PC-9 (cell line): ENCODE measurements at regions not wholly inside any gene's neighbourhood (a gene's known extent, or its start where the extent isn't known, plus 50 kb on each side); places are given as distances from the start of the nearest gene placed in this dataset.

Source experiments
- BruUV-seq: library from RNA; stranded (reverse); fragments of 400-500 nt; replicated peaks from 2 replicates; lab custom pipeline; 2021; lab: Mats Ljungman, UMichigan
- CTCF ChIA-PET: fragments of 300-600 bp; sonication (Branson Sonifier 250); formaldehyde crosslinking; loops from one replicate; lab custom pipeline; 2022; ENCODE audit warnings: antibody characterized with exemption; lab: Charles Lee
- POLR2A ChIA-PET: fragments of 300-600 bp; sonication (Branson Sonifier 250); formaldehyde crosslinking; loops from one replicate; lab custom pipeline; 2022; ENCODE audit warnings: antibody characterized with exemption; ENCODE audit not compliant: unreplicated experiment; lab: Charles Lee
- DNase-seq, 2 experiments: peaks; one replicate each; pipeline versions ENCODE4 v3.0.0 to v3.0.0-alpha.2; 2015 to 2022; ENCODE audit warnings: mixed read lengths in 1 of 2
- H2AFZ ChIP-seq: fragments of 200-600 bp; sonication (generic); 2 replicates; pipeline ENCODE4 v1.8.1; 2017; ENCODE audit warnings: antibody characterized with exemption
- H3F3A ChIP-seq: fragments of 200-600 bp; sonication (generic); 2 replicates; pipeline ENCODE4 v1.8.1; 2017; ENCODE audit warnings: antibody characterized with exemption, mild to moderate bottlenecking, low read depth; ENCODE audit not compliant: insufficient read depth
- H3K27ac ChIP-seq: fragments of 200-600 bp; sonication (generic); 2 replicates; pipeline ENCODE4 v1.6.1; 2016; ENCODE audit warnings: mixed run types
- H3K27me3 ChIP-seq: fragments of 200-600 bp; sonication (generic); 2 replicates; pipeline ENCODE4 v1.6.1; 2016; ENCODE audit warnings: low read depth, mixed run types; ENCODE audit not compliant: insufficient read depth
- H3K36me3 ChIP-seq: fragments of 200-600 bp; sonication (generic); 2 replicates; pipeline ENCODE4 v1.6.1; 2016; ENCODE audit warnings: low read depth, mixed run types
- H3K4me1 ChIP-seq: fragments of 200-600 bp; sonication (generic); replicated peaks from 2 replicates; pipeline ENCODE4 v1.6.1; 2016; ENCODE audit warnings: mixed run types; ENCODE audit not compliant: insufficient read depth
- H3K4me2 ChIP-seq: fragments of 200-600 bp; sonication (generic); 2 replicates; pipeline ENCODE4 v1.6.1; 2017; ENCODE audit warnings: mixed run types
- H3K4me3 ChIP-seq: fragments of 200-600 bp; sonication (generic); 2 replicates; pipeline ENCODE4 v1.6.1; 2016; ENCODE audit warnings: mixed run types
- H3K79me2 ChIP-seq: fragments of 200-600 bp; sonication (generic); 2 replicates; pipeline ENCODE4 v1.6.1; 2017; ENCODE audit warnings: low read depth, mixed run types
- H3K9me2 ChIP-seq: fragments of 200-600 bp; sonication (generic); 2 replicates; pipeline ENCODE4 v1.8.1; 2017; ENCODE audit warnings: mild to moderate bottlenecking; ENCODE audit not compliant: insufficient read depth
- H3K9me3 ChIP-seq: fragments of 200-600 bp; sonication (generic); 2 replicates; pipeline ENCODE4 v1.8.1; 2016; ENCODE audit warnings: low read depth; ENCODE audit not compliant: insufficient read depth
- H4K20me1 ChIP-seq: fragments of 200-600 bp; sonication (generic); 2 replicates; pipeline ENCODE4 v1.8.1; 2017; ENCODE audit not compliant: insufficient read depth
- CTCF ChIP-seq: fragments of 200-600 bp; sonication (generic); conservative IDR thresholded peaks from 2 replicates; pipeline ENCODE4 v1.6.1; 2017; ENCODE audit warnings: mixed run types, antibody characterized with exemption, mild to moderate bottlenecking, moderate library complexity
- EZH2 ChIP-seq: fragments of 200-600 bp; sonication (generic); IDR thresholded peaks from 2 replicates; pipeline ENCODE4 v1.8.0; 2017; ENCODE audit warnings: antibody characterized with exemption, low read depth
- intact Hi-C: fragments of 100-400 bp; cut with micrococcal nuclease; formaldehyde crosslinking; loops from one replicate; pipeline ENCODE4 v1.10.0; 2022; ENCODE audit not compliant: unreplicated experiment

- no peaks in the 10 kb centered on the region for H3K79me2 ChIP-seq
- H3K9me2 ChIP-seq = no peaks in the 10 kb centered on the region
- no peak overlapping the region for H3K27ac ChIP-seq
- BruUV-seq = no TSS peak
- no peak overlapping the region for H2AFZ ChIP-seq
- TF ChIP-seq EZH2 (no peak), CTCF (no peak)
- no peaks in the 10 kb centered on the region for H3F3A ChIP-seq
- no peak for DNase-seq
- no peaks in the 10 kb centered on the region for H3K4me1 ChIP-seq
- no peak overlapping the region for H3K4me2 ChIP-seq
- no peaks in the 10 kb centered on the region for H4K20me1 ChIP-seq
- ChIA-PET CTCF (no interaction called here), POLR2A (no interaction called here)
- no peak overlapping the region for H3K4me3 ChIP-seq
- peaks cover 15% of the 10 kb centered on the region; the same call in 1 of the 2 replicates for H3K27me3 ChIP-seq
- no peaks in the 10 kb centered on the region for H3K36me3 ChIP-seq
- intact Hi-C loops = no loop called here
- H3K9me3 ChIP-seq = no peaks in the 10 kb centered on the region
These were observed 60.4 kb upstream of the PELI2 start for GRCh38 chr14:56057767-56058166.

- no peak overlapping the region for H3K27ac ChIP-seq
- TF ChIP-seq CTCF = no peak
- no peak for TF ChIP-seq EZH2
- POLR2A ChIA-PET = interaction anchor here (0.6 kb wide), 1 partner anchor 8 kb away, joined by 5 read pairs; no protein-coding TSS in a partner anchor
- intact Hi-C loops = no loop called here
- H3F3A ChIP-seq = no peaks in the 10 kb centered on the region
- no peak overlapping the region for H3K4me2 ChIP-seq
- H3K9me2 ChIP-seq = no peaks in the 10 kb centered on the region
- H3K27me3 ChIP-seq = peaks cover 15% of the 10 kb centered on the region; the same call in 1 of the 2 replicates
- BruUV-seq = no TSS peak
- H3K36me3 ChIP-seq = no peaks in the 10 kb centered on the region
- CTCF ChIA-PET = no interaction called here
- no peak overlapping the region for H3K4me3 ChIP-seq
- no peaks in the 10 kb centered on the region for H4K20me1 ChIP-seq
- H3K79me2 ChIP-seq = no peaks in the 10 kb centered on the region
- DNase-seq = no peak
- no peak overlapping the region for H2AFZ ChIP-seq
- H3K9me3 ChIP-seq = no peaks in the 10 kb centered on the region
- no peaks in the 10 kb centered on the region for H3K4me1 ChIP-seq
These were observed 59.2 kb upstream of the PELI2 start for GRCh38 chr14:56059054-56059453.

- TF ChIP-seq EZH2 (no peak), CTCF (no peak)
- intact Hi-C loops = no loop called here
- H3F3A ChIP-seq = no peaks in the 10 kb centered on the region
These were observed 57.2 kb upstream of the PELI2 start for GRCh38 chr14:56061051-56061450.

More at GRCh38 chr14:56061051-56061450, 57.2 kb upstream of the PELI2 start:
- Histone ChIP-seq H3K4me3 (no peak overlapping the region), H3K79me2 (no peaks in the 10 kb centered on the region), H3K4me2 (no peak overlapping the region), H3K9me3 (no peaks in the 10 kb centered on the region), H2AFZ (no peak overlapping the region), H3K4me1 (no peaks in the 10 kb centered on the region), H4K20me1 (no peaks in the 10 kb centered on the region), H3K27ac (no peak overlapping the region), H3K36me3 (no peaks in the 10 kb centered on the region), H3K9me2 (no peaks in the 10 kb centered on the region), H3K27me3 (peaks cover 15% of the 10 kb centered on the region; the same call in 1 of the 2 replicates)
- BruUV-seq = no TSS peak
- POLR2A ChIA-PET = no interaction called here
- DNase-seq = no peak
- CTCF ChIA-PET = no interaction called here
